HepG2 (cell line): ENCODE measurements at regions not wholly inside any gene's neighbourhood (a gene's known extent, or its start where the extent isn't known, plus 50 kb on each side); places are given as distances from the start of the nearest gene placed in this dataset.
A peak's percentile ranks its signal among the peaks of the same experiment; 100 is the strongest.

ENCODE experiments used
- ELF3 ChIP-seq: IDR thresholded peaks from 2 replicates; pipeline ENCODE4 v1.6.1; 2016; ENCODE audit warnings: missing genetic modification reagents, missing compliant biosample characterization
- ELF4 ChIP-seq: sonication (generic); formaldehyde crosslinking; IDR thresholded peaks from 2 replicates; pipeline ENCODE4 v1.5.0; 2020; ENCODE audit warnings: missing genetic modification reagents, mild to moderate bottlenecking, moderate library complexity, borderline replicate concordance
- GABPB1 ChIP-seq: IDR thresholded peaks from 2 replicates; pipeline ENCODE4 v1.6.1; 2016; ENCODE audit warnings: mild to moderate bottlenecking, missing genetic modification reagents, moderate library complexity, missing compliant biosample characterization
- HNRNPLL ChIP-seq: fragments of 200-400 bp; formaldehyde crosslinking; IDR thresholded peaks from 2 replicates; pipeline ENCODE4 v1.6.1; 2017; ENCODE audit warnings: mild to moderate bottlenecking, low read depth, low read length; ENCODE audit not compliant: poor library complexity, severe bottlenecking
- HNRNPUL1 ChIP-seq: fragments of 200-400 bp; formaldehyde crosslinking; IDR thresholded peaks from 2 replicates; pipeline ENCODE4 v1.6.1; 2017; ENCODE audit warnings: low read depth, mild to moderate bottlenecking, low read length, moderate library complexity
- KDM5B ChIP-seq: sonication (generic); formaldehyde crosslinking; IDR thresholded peaks from 2 replicates; pipeline ENCODE4 v1.4.0; 2020; ENCODE audit warnings: missing genetic modification reagents, mild to moderate bottlenecking, borderline replicate concordance
- MED1 ChIP-seq: sonication (generic); formaldehyde crosslinking; IDR thresholded peaks from 2 replicates; pipeline ENCODE4 v1.4.0; 2020; ENCODE audit warnings: missing genetic modification reagents
- MED13 ChIP-seq: sonication (generic); formaldehyde crosslinking; IDR thresholded peaks from 2 replicates; pipeline ENCODE4 v1.5.0; 2020; ENCODE audit warnings: missing genetic modification reagents
- SALL2 ChIP-seq: sonication (generic); formaldehyde crosslinking; IDR thresholded peaks from 2 replicates; pipeline ENCODE4 v1.8.1; 2023; ENCODE audit warnings: mild to moderate bottlenecking, missing genetic modification reagents, inconsistent platforms
- TAF15 ChIP-seq: fragments of 200-400 bp; formaldehyde crosslinking; IDR thresholded peaks from one replicate; pipeline ENCODE4 v1.6.1; 2018; ENCODE audit warnings: mild to moderate bottlenecking, low read depth, low read length; ENCODE audit not compliant: poor library complexity, severe bottlenecking
- TBP ChIP-seq: sonication (generic); formaldehyde crosslinking; IDR thresholded peaks from 2 replicates; pipeline ENCODE4 v1.5.0; 2020; ENCODE audit warnings: missing genetic modification reagents
- TRIM24 ChIP-seq: sonication (generic); formaldehyde crosslinking; IDR thresholded peaks from 2 replicates; pipeline ENCODE4 v1.8.0; 2022; ENCODE audit warnings: mild to moderate bottlenecking, missing genetic modification reagents
- ZNF282 ChIP-seq: fragments of 450-650 bp; IDR thresholded peaks from 2 replicates; pipeline ENCODE4 v1.6.1; 2018; ENCODE audit not compliant: partially characterized antibody
- ZNF333 ChIP-seq: sonication (generic); formaldehyde crosslinking; IDR thresholded peaks from 2 replicates; pipeline ENCODE4 v1.4.0; 2020; ENCODE audit warnings: mild to moderate bottlenecking, missing genetic modification reagents, borderline replicate concordance
- ZNF564 ChIP-seq: sonication (generic); formaldehyde crosslinking; IDR thresholded peaks from 2 replicates; pipeline ENCODE4 v1.8.1; 2023; ENCODE audit warnings: mild to moderate bottlenecking, missing genetic modification reagents
- ZSCAN21 ChIP-seq: sonication (generic); formaldehyde crosslinking; IDR thresholded peaks from 2 replicates; pipeline ENCODE4 v1.8.0; 2022; ENCODE audit warnings: mild to moderate bottlenecking, missing genetic modification reagents, moderate library complexity, borderline replicate concordance
- TF ChIP-seq, protein P1 (sequence below): sonication (generic); formaldehyde crosslinking; IDR thresholded peaks from 2 replicates; pipeline ENCODE4 v1.4.0; 2020; ENCODE audit warnings: missing genetic modification reagents
- TF ChIP-seq, protein P2 (sequence below): sonication (generic); formaldehyde crosslinking; conservative IDR thresholded peaks from 2 replicates; pipeline ENCODE4 v1.4.0; 2020; ENCODE audit warnings: missing genetic modification reagents
- TF ChIP-seq, protein P3 (sequence below): sonication (generic); formaldehyde crosslinking; conservative IDR thresholded peaks from 2 replicates; pipeline ENCODE4 v1.4.0; 2020; ENCODE audit warnings: missing genetic modification reagents
- TF ChIP-seq, protein P4 (sequence below): sonication (generic); formaldehyde crosslinking; IDR thresholded peaks from 2 replicates; pipeline ENCODE4 v1.5.0; 2020; ENCODE audit warnings: mild to moderate bottlenecking, missing genetic modification reagents, borderline replicate concordance
- TF ChIP-seq, protein P5 (sequence below): sonication (generic); formaldehyde crosslinking; IDR thresholded peaks from 2 replicates; pipeline ENCODE4 v1.4.0; 2020; ENCODE audit warnings: mild to moderate bottlenecking, missing genetic modification reagents

DNA sequence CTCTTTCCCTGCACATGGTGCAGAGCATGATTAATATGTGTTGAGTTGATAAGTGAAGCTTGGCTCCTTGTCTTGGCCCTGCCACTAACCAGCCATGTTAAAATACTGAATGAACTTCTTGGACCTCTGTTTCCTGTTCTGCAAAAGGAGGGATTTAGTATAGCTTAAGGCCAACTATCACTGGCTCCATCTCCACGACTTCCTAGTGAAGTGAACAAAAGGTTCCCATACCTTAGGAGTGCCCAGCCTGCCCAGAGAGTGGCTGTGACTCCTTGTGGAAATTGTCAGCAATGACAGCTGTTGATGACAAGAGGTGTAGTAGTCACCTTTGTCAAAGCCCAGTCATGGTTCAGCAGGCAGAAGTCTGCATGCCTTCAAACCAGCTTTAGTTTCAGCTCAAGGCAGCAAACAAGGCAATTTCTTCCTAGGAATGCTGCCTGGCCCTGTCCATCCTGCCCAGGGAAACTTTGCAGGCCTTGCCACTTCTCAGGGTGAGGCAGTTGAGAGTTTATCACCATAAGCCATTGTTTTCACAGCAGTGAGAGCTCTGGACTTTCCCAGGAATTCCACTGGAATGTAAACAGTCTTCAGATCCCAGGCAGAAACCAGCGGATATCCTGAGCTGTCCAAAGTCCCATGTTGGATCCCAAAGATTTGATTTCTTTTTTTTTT is 169.7 kb upstream of the TNFAIP3 start (continued):
- TF ChIP-seq, protein P1, sequence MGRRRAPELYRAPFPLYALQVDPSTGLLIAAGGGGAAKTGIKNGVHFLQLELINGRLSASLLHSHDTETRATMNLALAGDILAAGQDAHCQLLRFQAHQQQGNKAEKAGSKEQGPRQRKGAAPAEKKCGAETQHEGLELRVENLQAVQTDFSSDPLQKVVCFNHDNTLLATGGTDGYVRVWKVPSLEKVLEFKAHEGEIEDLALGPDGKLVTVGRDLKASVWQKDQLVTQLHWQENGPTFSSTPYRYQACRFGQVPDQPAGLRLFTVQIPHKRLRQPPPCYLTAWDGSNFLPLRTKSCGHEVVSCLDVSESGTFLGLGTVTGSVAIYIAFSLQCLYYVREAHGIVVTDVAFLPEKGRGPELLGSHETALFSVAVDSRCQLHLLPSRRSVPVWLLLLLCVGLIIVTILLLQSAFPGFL (CRISPR knock-in tag) = no peak
- TF ChIP-seq HNRNPLL (no peak), ZSCAN21 (CRISPR knock-in tag) (no peak), ZNF564 (CRISPR knock-in tag) (no peak), HNRNPUL1 (no peak), ZNF333 (CRISPR knock-in tag) (no peak), TRIM24 (CRISPR knock-in tag) (no peak), TBP (CRISPR knock-in tag) (no peak), ELF4 (no peak), GABPB1 (0 out of 2 replicates have a peak, but pooled peaks have one; percentile 33), KDM5B (CRISPR knock-in tag) (no peak), SALL2 (CRISPR knock-in tag) (no peak), MED1 (CRISPR knock-in tag) (peak; percentile 90), ELF3 (peak; percentile 80), TAF15 (no peak), ZNF282 (no peak), MED13 (CRISPR knock-in tag) (no peak)
- TF ChIP-seq, protein P2, sequence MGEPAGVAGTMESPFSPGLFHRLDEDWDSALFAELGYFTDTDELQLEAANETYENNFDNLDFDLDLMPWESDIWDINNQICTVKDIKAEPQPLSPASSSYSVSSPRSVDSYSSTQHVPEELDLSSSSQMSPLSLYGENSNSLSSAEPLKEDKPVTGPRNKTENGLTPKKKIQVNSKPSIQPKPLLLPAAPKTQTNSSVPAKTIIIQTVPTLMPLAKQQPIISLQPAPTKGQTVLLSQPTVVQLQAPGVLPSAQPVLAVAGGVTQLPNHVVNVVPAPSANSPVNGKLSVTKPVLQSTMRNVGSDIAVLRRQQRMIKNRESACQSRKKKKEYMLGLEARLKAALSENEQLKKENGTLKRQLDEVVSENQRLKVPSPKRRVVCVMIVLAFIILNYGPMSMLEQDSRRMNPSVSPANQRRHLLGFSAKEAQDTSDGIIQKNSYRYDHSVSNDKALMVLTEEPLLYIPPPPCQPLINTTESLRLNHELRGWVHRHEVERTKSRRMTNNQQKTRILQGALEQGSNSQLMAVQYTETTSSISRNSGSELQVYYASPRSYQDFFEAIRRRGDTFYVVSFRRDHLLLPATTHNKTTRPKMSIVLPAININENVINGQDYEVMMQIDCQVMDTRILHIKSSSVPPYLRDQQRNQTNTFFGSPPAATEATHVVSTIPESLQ (CRISPR knock-in tag) = no peak
- TF ChIP-seq, protein P3, sequence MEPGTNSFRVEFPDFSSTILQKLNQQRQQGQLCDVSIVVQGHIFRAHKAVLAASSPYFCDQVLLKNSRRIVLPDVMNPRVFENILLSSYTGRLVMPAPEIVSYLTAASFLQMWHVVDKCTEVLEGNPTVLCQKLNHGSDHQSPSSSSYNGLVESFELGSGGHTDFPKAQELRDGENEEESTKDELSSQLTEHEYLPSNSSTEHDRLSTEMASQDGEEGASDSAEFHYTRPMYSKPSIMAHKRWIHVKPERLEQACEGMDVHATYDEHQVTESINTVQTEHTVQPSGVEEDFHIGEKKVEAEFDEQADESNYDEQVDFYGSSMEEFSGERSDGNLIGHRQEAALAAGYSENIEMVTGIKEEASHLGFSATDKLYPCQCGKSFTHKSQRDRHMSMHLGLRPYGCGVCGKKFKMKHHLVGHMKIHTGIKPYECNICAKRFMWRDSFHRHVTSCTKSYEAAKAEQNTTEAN (CRISPR knock-in tag) = no peak; the same call in 1 of the 2 replicates
- TF ChIP-seq, protein P4, sequence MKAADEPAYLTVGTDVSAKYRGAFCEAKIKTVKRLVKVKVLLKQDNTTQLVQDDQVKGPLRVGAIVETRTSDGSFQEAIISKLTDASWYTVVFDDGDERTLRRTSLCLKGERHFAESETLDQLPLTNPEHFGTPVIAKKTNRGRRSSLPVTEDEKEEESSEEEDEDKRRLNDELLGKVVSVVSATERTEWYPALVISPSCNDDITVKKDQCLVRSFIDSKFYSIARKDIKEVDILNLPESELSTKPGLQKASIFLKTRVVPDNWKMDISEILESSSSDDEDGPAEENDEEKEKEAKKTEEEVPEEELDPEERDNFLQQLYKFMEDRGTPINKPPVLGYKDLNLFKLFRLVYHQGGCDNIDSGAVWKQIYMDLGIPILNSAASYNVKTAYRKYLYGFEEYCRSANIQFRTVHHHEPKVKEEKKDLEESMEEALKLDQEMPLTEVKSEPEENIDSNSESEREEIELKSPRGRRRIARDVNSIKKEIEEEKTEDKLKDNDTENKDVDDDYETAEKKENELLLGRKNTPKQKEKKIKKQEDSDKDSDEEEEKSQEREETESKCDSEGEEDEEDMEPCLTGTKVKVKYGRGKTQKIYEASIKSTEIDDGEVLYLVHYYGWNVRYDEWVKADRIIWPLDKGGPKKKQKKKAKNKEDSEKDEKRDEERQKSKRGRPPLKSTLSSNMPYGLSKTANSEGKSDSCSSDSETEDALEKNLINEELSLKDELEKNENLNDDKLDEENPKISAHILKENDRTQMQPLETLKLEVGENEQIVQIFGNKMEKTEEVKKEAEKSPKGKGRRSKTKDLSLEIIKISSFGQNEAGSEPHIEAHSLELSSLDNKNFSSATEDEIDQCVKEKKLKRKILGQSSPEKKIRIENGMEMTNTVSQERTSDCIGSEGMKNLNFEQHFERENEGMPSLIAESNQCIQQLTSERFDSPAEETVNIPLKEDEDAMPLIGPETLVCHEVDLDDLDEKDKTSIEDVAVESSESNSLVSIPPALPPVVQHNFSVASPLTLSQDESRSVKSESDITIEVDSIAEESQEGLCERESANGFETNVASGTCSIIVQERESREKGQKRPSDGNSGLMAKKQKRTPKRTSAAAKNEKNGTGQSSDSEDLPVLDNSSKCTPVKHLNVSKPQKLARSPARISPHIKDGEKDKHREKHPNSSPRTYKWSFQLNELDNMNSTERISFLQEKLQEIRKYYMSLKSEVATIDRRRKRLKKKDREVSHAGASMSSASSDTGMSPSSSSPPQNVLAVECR (CRISPR knock-in tag) = peak; percentile 66; the same call in 1 of the 2 replicates
- TF ChIP-seq, protein P5, sequence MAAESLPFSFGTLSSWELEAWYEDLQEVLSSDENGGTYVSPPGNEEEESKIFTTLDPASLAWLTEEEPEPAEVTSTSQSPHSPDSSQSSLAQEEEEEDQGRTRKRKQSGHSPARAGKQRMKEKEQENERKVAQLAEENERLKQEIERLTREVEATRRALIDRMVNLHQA = peak; percentile 63; the same call in 1 of the 2 replicates
